Inflammatory macrophage treated with lipopolysaccharide for 4 hours (primary cell): ENCODE measurements at regions not wholly inside any gene's neighbourhood (a gene's known extent, or its start where the extent isn't known, plus 50 kb on each side); places are given as distances from the start of the nearest gene placed in this dataset.

ENCODE experiments used
- DNase-seq: peaks from one replicate; pipeline ENCODE4 v3.0.0-alpha.2; 2020

DNA sequence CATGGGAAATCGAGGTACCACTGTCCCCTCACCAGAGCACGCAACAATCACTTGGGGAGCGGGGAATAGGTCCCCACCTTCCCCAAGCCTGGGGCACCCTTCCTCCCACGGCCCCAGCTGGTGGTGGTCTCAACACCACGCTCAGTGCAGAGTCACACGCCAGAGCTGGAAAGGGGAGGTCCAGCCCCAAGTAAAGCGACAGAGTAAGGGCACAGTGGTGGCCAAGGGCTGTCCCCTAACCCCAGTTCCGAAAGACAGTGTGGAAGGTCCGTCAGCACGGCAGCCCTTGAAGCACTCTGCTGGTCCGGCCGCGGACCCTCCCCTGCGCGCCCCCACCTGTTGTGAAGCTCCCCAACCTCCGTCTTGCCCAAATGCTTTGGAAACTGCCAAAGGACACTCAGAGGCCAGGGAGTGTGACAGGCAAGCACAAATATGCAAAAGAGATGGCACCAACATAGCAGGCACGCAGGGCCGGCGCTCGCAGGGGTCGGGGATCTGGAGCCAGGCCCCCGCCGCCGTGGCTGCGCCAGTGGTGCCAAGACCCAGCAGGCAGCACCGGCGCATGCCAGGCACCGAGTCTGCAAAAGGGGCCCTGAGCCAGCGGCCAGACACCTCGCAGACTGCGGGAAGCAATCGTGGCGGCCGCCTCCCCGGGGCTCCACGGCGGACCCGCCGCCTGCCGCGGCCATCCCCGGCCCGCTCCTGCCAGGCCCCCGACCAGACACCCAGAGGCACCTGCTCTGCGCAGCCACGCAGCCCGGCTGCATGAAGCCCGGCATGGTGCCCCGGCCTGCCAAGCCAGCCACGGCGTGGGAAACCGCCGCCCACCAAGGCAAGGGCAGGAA is 51.6 kb upstream of the SRRM3 start:
- DNase-seq, result no peak
